GM23338 (cell line): ENCODE measurements at regions not wholly inside any gene's neighbourhood (a gene's known extent, or its start where the extent isn't known, plus 50 kb on each side); places are given as distances from the start of the nearest gene placed in this dataset.

Experiments
- CREB1 ChIP-seq: fragments of 250-450 bp; sonication (Bioruptor Pico); IDR thresholded peaks from 2 replicates; pipeline ENCODE4 v1.5.0; 2020; ENCODE audit warnings: low read depth, mild to moderate bottlenecking, moderate library complexity
- EZH2 ChIP-seq: fragments of 200-600 bp; sonication (generic); IDR thresholded peaks from one replicate; pipeline ENCODE4 v1.8.0; 2017; ENCODE audit warnings: antibody characterized with exemption, mild to moderate bottlenecking, low read depth; ENCODE audit not compliant: unreplicated experiment
- EZH2phosphoT487 ChIP-seq: fragments of 200-600 bp; sonication (generic); IDR thresholded peaks from one replicate; pipeline ENCODE4 v1.8.1; 2018; ENCODE audit warnings: antibody characterized with exemption; ENCODE audit not compliant: unreplicated experiment
- JUNB ChIP-seq: IDR thresholded peaks from one replicate; pipeline ENCODE4 v1.6.1; 2016; ENCODE audit warnings: antibody characterized with exemption; ENCODE audit not compliant: unreplicated experiment
- NANOG ChIP-seq: IDR thresholded peaks from 2 replicates; pipeline ENCODE4 v1.6.1; 2016; ENCODE audit warnings: antibody characterized with exemption, borderline replicate concordance
- POLR2AphosphoS5 ChIP-seq: IDR thresholded peaks from 2 replicates; pipeline ENCODE4 v1.6.1; 2016; ENCODE audit warnings: antibody characterized with exemption, low read depth
- STAT1 ChIP-seq: IDR thresholded peaks from one replicate; pipeline ENCODE4 v1.6.1; 2016; ENCODE audit warnings: antibody characterized with exemption; ENCODE audit not compliant: unreplicated experiment
- ZNF114 ChIP-seq: fragments of 250-450 bp; sonication (Bioruptor Pico); IDR thresholded peaks from 2 replicates; pipeline ENCODE4 v1.5.0; 2020; ENCODE audit warnings: mild to moderate bottlenecking, moderate library complexity
- ZNF331 ChIP-seq: fragments of 250-450 bp; sonication (Bioruptor Pico); IDR thresholded peaks from 2 replicates; pipeline ENCODE4 v1.5.0; 2020; ENCODE audit warnings: low read depth, mild to moderate bottlenecking, moderate library complexity
- TF ChIP-seq, protein P1 (sequence below): IDR thresholded peaks from one replicate; pipeline ENCODE4 v1.6.1; 2018; ENCODE audit warnings: antibody characterized with exemption; ENCODE audit not compliant: unreplicated experiment
- TF ChIP-seq, protein P2 (sequence below), 2 experiments: fragments of 200-600 bp in 1 of 2; sonication (generic) in 1 of 2; conservative IDR thresholded peaks; 2 replicates each; pipeline versions ENCODE4 v1.5.1 to v1.6.1; 2016 to 2017; ENCODE audit warnings: antibody characterized with exemption in 2 of 2, low read depth in 2 of 2, mild to moderate bottlenecking in 2 of 2, moderate library complexity in 1 of 2
- TF ChIP-seq, protein P3 (sequence below): fragments of 250-450 bp; sonication (Bioruptor Pico); IDR thresholded peaks from 2 replicates; pipeline ENCODE4 v1.5.0; 2020; ENCODE audit warnings: mild to moderate bottlenecking, moderate library complexity
- TF ChIP-seq, protein P4 (sequence below): IDR thresholded peaks from 2 replicates; pipeline ENCODE4 v1.6.1; 2016; ENCODE audit warnings: antibody characterized with exemption

DNA sequence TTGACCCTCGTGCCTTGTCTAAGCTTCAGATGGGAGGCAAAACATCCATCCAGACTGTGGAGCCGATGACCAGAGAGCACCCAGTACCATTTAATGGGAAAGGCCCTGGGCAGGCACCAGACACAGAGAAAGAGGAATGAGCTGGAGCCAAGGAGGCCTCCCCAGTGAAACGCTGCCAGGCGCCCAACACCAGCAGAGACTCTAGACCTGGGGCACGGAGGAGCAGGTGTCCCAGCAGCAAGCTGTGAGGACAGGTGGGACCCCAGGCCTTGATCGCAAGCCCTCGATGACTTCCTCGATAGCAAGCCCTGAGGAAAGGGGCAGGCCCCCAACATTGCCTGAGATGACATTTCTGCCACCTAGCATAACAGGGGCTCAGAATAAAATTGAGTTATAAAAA lies 62.2 kb upstream of the SIAH1 start:
- TF ChIP-seq, protein P1, sequence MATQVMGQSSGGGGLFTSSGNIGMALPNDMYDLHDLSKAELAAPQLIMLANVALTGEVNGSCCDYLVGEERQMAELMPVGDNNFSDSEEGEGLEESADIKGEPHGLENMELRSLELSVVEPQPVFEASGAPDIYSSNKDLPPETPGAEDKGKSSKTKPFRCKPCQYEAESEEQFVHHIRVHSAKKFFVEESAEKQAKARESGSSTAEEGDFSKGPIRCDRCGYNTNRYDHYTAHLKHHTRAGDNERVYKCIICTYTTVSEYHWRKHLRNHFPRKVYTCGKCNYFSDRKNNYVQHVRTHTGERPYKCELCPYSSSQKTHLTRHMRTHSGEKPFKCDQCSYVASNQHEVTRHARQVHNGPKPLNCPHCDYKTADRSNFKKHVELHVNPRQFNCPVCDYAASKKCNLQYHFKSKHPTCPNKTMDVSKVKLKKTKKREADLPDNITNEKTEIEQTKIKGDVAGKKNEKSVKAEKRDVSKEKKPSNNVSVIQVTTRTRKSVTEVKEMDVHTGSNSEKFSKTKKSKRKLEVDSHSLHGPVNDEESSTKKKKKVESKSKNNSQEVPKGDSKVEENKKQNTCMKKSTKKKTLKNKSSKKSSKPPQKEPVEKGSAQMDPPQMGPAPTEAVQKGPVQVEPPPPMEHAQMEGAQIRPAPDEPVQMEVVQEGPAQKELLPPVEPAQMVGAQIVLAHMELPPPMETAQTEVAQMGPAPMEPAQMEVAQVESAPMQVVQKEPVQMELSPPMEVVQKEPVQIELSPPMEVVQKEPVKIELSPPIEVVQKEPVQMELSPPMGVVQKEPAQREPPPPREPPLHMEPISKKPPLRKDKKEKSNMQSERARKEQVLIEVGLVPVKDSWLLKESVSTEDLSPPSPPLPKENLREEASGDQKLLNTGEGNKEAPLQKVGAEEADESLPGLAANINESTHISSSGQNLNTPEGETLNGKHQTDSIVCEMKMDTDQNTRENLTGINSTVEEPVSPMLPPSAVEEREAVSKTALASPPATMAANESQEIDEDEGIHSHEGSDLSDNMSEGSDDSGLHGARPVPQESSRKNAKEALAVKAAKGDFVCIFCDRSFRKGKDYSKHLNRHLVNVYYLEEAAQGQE: no peak
- TF ChIP-seq, protein P2, sequence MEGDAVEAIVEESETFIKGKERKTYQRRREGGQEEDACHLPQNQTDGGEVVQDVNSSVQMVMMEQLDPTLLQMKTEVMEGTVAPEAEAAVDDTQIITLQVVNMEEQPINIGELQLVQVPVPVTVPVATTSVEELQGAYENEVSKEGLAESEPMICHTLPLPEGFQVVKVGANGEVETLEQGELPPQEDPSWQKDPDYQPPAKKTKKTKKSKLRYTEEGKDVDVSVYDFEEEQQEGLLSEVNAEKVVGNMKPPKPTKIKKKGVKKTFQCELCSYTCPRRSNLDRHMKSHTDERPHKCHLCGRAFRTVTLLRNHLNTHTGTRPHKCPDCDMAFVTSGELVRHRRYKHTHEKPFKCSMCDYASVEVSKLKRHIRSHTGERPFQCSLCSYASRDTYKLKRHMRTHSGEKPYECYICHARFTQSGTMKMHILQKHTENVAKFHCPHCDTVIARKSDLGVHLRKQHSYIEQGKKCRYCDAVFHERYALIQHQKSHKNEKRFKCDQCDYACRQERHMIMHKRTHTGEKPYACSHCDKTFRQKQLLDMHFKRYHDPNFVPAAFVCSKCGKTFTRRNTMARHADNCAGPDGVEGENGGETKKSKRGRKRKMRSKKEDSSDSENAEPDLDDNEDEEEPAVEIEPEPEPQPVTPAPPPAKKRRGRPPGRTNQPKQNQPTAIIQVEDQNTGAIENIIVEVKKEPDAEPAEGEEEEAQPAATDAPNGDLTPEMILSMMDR (conservative IDR thresholded peaks at IDR 0.05; ENCODE audit: low read depth in 2 of 2): no peak
- TF ChIP-seq EZH2 (no peak), EZH2phosphoT487 (no peak), POLR2AphosphoS5 (no peak), CREB1 (CRISPR knock-in tag) (no peak), ZNF331 (CRISPR knock-in tag) (no peak), JUNB (no peak), STAT1 (no peak), NANOG (no peak), ZNF114 (no peak)
- TF ChIP-seq, protein P3, sequence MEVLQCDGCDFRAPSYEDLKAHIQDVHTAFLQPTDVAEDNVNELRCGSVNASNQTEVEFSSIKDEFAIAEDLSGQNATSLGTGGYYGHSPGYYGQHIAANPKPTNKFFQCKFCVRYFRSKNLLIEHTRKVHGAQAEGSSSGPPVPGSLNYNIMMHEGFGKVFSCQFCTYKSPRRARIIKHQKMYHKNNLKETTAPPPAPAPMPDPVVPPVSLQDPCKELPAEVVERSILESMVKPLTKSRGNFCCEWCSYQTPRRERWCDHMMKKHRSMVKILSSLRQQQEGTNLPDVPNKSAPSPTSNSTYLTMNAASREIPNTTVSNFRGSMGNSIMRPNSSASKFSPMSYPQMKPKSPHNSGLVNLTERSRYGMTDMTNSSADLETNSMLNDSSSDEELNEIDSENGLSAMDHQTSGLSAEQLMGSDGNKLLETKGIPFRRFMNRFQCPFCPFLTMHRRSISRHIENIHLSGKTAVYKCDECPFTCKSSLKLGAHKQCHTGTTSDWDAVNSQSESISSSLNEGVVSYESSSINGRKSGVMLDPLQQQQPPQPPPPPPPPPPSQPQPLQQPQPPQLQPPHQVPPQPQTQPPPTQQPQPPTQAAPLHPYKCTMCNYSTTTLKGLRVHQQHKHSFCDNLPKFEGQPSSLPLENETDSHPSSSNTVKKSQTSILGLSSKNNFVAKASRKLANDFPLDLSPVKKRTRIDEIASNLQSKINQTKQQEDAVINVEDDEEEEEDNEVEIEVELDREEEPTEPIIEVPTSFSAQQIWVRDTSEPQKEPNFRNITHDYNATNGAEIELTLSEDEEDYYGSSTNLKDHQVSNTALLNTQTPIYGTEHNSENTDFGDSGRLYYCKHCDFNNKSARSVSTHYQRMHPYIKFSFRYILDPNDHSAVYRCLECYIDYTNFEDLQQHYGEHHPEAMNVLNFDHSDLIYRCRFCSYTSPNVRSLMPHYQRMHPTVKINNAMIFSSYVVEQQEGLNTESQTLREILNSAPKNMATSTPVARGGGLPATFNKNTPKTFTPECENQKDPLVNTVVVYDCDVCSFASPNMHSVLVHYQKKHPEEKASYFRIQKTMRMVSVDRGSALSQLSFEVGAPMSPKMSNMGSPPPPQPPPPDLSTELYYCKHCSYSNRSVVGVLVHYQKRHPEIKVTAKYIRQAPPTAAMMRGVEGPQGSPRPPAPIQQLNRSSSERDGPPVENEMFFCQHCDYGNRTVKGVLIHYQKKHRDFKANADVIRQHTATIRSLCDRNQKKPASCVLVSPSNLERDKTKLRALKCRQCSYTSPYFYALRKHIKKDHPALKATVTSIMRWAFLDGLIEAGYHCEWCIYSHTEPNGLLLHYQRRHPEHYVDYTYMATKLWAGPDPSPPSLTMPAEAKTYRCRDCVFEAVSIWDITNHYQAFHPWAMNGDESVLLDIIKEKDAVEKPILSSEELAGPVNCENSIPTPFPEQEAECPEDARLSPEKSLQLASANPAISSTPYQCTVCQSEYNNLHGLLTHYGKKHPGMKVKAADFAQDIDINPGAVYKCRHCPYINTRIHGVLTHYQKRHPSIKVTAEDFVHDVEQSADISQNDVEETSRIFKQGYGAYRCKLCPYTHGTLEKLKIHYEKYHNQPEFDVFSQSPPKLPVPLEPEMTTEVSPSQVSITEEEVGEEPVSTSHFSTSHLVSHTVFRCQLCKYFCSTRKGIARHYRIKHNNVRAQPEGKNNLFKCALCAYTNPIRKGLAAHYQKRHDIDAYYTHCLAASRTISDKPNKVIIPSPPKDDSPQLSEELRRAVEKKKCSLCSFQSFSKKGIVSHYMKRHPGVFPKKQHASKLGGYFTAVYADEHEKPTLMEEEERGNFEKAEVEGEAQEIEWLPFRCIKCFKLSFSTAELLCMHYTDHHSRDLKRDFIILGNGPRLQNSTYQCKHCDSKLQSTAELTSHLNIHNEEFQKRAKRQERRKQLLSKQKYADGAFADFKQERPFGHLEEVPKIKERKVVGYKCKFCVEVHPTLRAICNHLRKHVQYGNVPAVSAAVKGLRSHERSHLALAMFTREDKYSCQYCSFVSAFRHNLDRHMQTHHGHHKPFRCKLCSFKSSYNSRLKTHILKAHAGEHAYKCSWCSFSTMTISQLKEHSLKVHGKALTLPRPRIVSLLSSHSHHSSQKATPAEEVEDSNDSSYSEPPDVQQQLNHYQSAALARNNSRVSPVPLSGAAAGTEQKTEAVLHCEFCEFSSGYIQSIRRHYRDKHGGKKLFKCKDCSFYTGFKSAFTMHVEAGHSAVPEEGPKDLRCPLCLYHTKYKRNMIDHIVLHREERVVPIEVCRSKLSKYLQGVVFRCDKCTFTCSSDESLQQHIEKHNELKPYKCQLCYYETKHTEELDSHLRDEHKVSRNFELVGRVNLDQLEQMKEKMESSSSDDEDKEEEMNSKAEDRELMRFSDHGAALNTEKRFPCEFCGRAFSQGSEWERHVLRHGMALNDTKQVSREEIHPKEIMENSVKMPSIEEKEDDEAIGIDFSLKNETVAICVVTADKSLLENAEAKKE: no peak
- TF ChIP-seq, protein P4, sequence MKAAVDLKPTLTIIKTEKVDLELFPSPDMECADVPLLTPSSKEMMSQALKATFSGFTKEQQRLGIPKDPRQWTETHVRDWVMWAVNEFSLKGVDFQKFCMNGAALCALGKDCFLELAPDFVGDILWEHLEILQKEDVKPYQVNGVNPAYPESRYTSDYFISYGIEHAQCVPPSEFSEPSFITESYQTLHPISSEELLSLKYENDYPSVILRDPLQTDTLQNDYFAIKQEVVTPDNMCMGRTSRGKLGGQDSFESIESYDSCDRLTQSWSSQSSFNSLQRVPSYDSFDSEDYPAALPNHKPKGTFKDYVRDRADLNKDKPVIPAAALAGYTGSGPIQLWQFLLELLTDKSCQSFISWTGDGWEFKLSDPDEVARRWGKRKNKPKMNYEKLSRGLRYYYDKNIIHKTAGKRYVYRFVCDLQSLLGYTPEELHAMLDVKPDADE: no peak
